Hippocampal formation (tissue), 2 donors: ENCODE measurements at regions not wholly inside any gene's neighbourhood (a gene's known extent, or its start where the extent isn't known, plus 50 kb on each side); places are given as distances from the start of the nearest gene placed in this dataset.

Experiments used
- DNase-seq, 2 donors: peaks; one replicate each; lab custom pipeline; 2025; lab: John Stamatoyannopoulos, UW

DNA sequence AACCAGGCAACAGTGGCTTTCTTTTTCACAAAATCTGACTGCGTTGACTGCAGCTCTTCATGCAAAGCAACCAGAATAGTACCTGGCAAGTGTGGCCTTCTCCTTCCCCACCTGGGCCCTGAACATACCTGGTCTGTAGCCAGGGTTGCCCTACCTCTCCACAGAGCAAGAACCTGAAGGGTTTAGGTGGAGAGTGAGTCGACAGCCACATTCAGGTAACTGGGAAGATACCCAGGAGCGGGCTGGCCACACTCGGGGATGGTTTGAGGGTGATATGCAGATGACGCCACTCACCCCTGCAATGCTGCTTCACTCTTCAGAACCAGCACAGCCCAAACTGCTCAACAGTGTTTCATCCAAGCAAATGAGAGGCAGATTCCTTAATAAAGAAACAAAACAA is 117.3 kb downstream of the TTC32 start:
- DNase-seq = no peak

DNA sequence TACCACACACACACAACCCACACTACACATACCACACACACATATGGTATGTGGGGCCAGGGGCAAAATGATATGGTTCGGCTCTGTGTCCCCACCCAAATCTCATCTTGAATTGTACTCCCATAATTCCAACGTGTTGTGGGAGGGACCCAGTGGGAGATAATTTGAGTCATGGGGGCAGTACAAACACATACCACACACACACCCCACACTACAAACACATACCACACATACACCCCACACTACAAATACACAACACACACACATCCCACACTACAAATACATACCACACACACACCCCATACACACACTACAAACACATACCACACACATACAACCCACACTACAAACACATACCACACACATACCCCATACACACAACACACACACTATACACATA is 117.8 kb downstream of the TTC32 start:
- no peak for DNase-seq

DNA sequence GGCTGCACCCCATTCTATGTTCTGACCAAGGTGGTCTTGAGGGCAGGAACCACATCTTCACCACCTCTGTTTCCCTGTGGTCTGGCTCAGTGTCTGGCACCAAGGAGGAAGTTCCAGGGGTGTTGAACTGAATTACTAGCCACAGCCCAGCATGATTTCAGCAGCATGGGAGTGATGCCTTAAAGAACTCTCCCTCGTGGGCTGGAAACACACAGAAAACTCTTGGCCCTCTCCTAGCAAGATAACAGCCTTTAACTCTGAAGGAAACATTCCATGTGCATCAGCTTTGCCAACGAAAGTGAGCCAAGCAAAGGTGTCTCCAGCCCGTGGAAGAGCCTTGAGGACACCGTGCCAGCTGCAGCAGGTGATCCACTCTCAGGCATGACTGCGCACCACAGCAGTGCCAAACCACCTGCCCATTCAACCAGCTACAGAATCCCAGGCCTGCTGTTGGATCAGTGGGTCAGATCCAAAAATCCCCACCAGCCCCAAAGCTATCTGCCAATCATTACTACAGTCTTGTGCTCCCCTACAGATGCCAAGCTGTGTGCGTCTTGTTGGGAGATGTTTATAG is 124.8 kb downstream of the TTC32 start:
- DNase-seq = no peak

DNA sequence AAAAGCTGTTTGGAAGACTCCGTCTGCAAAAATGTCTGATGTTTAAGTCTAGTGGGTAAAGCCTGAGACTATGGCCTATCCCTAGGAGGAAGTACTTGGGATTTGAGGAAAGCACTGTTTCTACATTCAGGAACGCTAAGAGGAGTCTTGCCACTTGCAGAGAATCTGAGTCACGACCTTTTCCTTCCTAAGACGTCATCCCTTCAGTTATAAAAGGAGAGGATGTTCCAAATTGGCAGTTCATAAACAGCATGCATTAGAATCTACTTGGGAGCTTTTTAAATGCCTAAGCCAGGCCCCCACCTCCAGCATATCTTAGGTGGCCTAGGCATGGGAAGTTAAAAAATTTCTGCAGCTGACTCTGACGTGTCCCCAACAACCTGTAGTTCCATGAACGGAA is 125.9 kb downstream of the TTC32 start:
- no peak for DNase-seq

DNA sequence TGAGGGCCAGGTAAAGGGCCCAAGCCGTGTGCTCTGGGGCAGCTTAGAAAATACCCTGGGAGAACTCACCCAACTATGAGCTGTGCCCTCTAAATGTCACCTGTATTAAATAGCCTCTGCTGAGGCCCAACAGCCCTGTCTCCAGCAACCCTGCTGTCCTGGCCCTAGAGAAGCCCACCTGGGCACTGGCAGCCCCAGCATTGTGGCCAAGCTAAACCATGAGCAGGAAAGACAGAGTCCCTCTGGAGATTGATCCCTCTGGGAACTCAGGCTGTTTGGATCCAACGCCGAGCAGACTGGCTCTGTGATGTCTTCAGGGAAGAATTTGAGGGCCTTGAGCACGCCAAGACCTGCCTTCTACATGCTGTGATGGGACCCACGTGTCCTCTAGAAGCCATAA is 126.5 kb downstream of the TTC32 start:
- DNase-seq = no peak

DNA sequence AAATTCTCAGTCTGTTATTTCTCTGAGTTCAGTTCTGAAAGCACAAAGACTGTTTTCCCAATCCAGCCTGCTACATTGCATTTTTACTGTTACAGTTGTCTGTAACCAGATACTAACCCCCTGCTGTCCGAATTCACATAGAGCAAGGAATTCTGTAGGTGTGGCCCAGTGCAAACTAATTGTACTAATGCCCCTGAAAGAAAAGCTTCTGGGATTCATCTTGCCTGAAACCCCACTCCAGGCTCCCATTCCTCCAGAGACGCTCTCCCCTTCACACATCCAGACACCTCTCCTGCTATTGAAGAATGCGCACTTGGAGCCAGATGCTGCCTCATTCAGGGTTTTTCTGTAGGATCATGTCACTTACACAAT is 127.0 kb downstream of the TTC32 start:
- DNase-seq = no peak

DNA sequence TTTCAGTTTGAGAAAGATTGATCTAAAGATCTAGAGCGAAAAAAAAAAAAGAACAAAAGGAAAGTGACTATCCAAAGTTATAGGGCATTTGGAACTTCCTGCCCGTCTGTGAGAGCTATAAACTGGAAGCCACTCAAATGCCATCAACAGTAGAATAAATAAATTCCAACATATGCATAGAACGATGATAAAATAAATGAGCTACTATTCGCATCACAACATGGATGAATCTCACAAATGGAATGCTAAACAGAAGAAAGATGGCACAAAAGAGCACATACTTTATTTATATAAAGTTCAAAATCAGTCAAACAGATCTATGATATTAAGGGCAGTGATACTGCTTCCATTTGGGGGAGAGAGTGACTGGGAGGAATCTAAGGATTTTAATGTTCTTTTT is 128.8 kb downstream of the TTC32 start:
- DNase-seq = no peak

DNA sequence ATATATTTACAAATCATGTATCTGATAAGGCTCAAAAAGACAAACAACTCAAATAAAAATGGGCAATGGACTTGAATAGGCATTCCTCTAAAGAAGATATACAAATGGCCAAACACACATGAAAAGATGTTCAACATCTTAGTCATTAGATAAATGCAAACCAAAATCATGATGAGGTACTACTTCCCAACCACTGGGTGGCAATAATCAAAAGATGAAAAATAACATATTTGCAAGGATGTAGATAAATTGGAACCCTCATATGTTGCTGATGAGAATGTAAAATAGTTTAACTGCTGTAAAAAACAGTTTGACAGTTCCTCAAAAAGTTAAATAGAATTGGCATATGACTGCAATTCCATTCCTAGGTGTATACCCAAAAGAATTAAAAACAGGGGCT is 132.3 kb downstream of the TTC32 start:
- DNase-seq = no peak

DNA sequence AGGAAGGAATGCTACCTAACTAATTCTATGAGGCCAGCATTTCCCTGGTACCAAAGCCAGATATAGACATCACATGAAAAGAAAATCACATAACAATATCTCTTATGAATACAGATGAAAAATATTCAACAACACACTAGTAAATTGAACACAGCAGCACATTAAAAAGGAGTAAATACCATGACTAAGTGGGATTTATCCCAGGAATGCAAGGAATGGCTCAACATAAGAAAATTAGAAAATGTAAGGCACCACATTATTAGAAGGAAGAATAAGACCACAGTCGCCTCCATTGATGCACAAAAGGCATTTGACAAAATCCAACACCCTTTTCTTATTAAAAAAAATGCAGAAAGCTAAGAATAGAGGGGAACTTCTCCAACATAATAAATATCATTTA is 133.9 kb downstream of the TTC32 start:
- DNase-seq = no peak

DNA sequence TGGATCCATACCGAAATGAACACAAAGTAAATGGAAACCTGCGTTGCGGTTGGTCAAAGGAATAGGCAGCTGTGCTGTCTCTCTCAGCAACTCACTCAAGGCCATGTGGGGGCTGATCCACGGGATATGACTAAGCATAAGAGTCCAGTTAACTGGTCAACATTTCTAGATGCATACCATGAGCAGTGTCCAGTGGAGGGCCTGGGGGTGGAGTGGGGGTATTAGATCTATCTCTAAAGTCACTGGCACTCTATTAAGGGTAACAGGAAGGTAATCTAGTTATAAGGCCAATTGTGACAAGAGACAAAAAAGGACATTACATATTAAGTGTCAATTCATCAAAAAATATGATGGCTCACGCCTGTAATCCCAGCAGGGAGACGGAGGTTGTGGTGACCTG is 136.8 kb downstream of the TTC32 start:
- no peak for DNase-seq

DNA sequence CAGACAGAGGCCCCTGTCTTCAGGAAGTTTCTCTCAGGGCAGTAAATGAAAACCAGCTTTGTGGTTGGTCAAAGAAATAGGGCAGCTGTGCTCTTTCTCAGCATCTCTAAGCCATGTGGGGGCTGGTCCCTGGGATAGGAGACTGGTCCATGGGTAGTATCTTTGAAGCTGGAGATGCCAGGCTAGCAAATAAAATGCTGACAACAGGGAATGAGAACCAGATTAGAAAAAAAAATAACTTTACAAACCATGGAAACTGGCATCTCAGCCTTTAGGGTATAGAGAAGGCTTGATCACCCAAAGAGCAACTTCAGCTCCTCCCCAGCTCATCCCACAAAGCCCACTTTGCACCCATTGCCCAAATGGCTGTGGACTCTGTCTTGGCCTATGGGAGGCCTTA is 138.1 kb downstream of the TTC32 start:
- no peak for DNase-seq

DNA sequence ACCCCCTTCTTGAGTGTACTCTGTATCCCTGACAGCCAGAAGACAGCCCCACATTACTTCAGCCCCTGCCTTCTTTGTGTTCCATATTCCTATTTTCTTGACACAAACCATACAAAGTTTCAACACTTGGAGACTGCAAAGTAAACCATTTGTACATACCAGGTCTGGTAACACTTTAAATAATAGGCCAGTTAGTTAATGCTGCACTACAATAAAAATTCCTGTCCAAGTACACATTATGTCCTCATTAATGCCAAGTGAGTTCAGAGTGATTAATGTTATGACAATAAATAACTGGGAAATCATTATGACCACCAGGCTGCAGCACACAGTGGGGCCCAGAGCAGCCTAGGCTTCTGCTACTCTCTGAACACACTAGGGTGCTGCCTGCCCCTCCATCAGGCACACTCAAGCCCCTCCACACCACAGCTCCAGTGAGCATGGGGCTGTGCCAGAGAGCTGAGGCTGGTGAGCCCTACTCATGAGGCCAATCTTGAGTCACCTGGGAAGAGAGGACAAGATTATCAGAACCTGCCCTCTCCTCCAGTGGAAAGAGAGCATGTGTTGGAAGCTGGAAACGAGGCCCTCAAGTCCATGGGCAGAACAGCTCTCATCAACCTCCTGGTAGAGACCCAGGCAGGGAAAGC is 138.7 kb downstream of the TTC32 start:
- DNase-seq = no peak

DNA sequence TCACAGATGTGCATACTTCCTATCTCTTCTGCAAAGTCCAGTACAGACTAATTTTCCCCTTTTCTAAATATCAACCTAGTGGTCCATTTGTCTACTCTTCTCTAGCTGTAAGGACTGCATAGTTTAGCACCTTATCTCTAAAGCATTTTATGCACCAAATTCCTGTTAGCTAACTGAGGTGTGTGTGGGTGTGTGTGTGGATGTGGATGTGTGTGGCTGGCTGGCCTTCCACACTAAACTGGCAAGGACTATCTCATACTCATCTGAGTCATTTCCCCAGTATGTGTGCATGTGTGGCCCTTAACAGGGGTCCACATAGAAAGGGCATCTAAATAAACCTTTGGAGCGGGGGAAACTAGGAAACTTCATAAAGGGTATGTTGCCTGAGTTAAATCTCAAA is 139.6 kb downstream of the TTC32 start:
- DNase-seq = no peak

DNA sequence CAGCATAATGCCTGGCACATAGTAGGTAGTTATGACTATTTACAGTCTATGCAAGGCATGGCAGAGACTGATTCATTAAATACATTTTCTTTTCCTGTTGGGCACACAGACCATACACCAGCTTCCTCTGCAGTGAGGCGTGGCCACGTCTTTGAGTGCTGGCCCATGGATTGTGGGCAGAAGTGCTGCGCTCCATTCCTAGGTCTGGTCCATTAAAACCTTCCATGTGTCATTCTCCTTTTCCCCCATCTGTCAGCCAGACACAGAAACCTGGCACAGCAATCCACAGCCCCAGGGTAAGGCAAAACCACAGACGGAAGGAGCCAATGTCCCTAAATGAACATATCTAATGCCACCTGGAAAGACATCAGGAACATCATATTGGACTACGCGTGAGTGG is 141.9 kb downstream of the TTC32 start:
- DNase-seq = no peak

DNA sequence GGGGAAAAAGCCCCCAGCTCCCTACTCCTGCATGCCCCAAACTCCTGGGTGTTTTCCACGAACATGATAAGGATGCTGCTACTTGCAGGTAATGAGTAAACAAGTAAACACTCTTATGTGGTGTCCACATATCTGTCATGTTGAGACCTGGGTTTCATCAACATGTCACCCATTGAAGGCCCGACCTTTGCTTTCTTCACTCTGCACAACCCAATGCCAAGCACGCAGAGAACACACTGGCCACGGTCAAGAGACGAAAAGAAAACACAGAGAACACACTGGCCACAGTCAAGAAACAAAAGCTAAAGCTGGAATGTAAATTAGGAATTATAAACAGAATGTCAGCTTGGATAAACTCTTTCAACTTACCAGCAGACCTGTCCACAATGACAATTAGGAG is 143.1 kb downstream of the TTC32 start:
- no peak for DNase-seq

DNA sequence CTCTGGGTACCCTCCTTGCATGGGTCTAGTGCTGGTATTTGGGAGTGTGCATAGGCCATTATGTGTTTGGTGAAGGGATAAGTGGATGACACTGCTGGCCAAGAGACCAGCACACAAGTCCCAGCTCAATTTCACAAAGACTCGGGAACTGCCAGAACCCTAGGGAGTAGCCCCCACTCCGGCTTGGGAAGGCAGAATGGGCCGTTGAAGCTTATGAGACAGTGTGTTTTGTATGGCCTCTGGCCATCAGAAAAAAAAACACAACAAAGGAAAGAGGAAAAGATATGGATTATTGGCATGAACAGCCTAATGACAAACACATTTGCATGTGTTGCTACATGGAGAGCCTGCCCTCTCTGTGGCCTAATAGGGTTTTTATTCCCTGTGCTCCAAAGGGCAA is 144.2 kb downstream of the TTC32 start:
- DNase-seq = no peak

DNA sequence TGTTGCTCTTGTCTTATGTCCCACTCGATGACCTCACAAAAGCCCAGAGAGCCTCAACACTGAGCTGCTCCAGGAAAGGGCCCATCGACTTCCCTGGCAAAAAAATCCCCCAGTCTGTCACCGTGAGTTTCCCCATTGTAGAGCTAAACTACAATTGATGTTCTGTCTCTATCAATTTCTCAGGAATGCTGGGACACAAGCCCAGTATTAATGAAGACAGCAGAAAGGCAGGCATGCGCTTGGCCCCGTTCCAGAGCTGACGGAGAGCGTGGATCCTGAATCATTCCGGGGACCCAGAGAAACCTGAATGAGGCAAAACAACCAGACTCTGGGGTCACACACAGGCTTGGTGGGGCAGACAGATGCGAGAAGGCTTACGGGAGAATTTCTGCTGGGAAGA is 146.9 kb downstream of the TTC32 start:
- DNase-seq = no peak

DNA sequence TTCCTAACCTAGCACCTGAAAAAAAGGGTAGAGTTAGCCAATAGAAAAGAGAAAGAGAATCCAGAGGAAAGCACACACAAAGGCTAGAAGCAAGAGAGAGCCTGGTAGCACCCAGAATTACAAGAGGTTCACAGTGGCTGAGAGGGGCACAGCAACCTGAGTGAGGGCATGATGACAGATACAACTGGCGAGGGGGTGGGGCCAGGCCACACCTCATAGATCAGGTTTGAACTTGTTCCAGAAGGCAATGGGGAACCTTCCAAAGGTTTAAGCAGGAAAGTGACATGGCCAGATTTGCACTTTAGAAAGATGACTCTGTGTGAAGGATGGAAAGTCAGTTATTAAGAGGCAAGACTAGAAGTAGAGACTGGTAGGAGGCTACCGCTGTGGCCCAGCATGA is 148.0 kb downstream of the TTC32 start:
- no peak for DNase-seq

DNA sequence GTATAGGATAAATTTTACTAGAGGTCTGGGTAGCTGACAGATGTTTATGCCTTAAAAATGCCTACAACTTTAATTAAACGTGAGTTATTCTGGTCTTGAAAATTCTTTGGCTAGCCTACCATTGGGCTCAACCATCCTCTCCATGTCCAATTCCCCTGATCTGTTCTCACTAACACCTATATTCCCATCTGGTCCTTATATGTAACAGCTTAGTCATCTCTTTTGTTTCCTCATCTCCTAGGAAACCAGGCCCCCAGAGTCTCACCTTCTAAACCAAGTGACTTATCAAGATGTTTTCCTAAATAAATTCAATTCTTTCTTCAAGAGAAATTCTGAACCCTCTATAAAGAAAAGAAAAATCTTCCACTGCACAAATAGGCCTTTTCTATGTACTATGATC is 148.5 kb downstream of the TTC32 start:
- no peak for DNase-seq

DNA sequence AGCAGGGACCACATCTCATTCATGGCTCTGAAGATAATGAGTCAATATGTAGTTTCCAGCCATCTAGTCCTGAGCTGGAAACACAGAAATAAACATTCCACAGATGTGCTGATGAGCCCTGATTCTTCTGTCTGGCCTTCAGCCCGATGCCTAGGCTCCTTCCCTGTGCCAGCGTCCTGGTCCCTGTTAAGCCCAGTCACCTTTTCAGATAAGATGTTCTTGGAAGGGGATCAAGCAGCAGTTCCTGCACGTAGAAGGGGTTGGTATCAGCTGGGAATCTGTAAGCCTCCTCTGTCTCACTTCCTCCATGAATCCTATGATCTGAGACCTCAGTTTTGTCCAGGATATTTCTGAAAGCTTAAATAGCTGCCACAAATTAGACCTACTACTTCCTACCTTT is 149.3 kb downstream of the TTC32 start:
- no peak for DNase-seq

DNA sequence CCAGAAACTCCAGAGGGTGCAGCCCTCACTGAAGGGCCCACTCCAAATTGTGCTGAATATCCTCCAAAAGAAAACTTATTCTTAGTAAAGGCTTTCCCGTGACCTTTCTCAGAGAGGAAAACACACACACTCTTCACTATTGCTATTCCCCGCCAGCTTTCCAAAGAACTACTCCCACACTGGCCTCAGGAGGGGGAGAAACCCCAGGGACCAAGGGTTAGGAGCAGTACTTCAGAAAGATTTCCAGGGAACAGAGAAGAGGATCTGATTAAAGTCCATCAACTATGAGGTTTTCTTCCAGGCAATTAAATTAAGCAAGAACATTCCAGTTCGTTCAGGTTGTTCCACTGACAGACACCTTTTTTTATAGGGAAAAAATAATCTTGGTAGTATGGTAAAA is 150.2 kb downstream of the TTC32 start:
- no peak for DNase-seq

DNA sequence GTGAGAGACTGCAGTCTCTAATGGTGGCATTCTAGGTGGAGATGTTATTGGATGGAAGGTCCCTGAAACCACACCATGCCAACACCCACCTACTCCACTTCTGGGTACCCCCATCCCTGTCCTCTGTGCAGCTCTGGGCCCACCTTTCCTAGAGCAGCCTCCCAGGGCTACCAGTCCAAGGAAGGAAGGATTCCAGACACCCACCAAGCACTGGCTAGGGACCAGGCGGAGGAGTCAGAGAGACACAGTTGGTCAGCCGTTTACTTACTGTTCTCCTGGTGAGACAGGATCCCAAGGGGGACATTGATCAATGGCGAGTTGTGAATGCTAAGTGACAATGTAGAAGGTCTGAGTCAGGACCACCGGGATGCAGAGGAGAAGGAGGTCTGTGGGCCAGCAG is 151.6 kb downstream of the TTC32 start:
- DNase-seq = no peak

DNA sequence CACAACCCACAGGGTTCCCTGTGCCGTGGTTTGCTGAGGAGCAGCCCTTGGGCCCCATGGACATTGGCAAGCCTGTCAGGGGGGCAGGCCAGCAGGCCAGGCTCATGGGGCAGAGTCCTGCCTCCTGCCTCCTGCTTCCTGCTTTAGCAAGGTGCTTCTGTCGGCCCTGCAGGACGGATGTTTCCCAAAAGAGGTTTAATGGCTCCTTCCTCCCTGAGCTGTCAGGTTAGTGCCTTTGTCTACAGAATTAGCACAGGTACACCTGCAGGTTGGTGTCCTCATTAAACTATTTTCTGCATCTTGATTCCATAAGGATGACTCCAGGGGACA is 152.3 kb downstream of the TTC32 start:
- DNase-seq = no peak

DNA sequence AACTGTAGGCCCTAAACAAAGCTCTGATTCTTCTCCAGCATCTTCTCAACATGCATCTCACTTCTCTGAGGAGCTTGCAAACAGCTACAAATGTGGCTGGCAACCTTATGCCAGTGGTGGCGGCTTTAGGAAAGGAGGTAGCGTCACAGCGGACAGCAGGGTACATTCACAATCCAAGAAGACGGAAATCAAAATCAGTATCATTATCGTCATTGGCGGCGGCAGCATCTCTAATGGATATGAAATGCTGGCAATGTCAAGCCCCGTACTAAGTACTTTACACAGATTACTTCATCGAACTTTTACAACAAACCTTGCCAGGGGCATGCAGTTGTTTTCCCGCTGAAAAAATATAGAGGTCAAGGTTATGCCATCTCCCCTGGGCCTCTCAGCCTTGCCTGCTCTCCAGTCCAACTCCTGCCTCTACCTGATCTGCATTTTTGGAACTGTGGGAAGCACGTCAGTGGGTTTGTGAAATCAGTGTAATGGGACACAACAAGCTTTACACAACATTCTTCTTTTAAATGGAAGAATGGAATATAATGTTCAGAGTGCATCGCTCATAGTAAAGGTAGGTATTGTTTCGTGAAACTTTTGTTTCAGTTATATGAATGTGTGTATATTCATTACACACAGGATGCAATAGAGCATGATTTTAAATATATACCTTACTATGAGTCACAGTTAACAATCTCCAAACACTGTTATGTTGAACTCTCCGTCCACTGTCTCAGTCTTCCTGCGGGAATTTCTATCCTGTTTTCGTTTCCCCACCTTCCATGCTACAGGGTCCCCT is 152.9 kb downstream of the TTC32 start:
- no peak for DNase-seq
